ENCODE measurements at regions not wholly inside any gene's neighbourhood (a gene's known extent, or its start where the extent isn't known, plus 50 kb on each side); places are given as distances from the start of the nearest gene placed in this dataset.

- TF ChIP-seq CTCF (conservative IDR thresholded peaks at IDR 0.05) (no peak), EZH2 (IDR thresholded peaks at IDR 0.05; ENCODE audit: low read depth) (no peak)
Measured at GRCh38 chr6:139518556-139519091, 144.2 kb upstream of the CITED2 start.

All from PC-9 (cell line).